Stimulated activated CD4-positive, alpha-beta T cell treated with anti-CD3 and anti-CD28 coated beads, TNF-alpha, amount 100 ng/mL, for 48 hours (primary cell): ENCODE measurements at regions not wholly inside any gene's neighbourhood (a gene's known extent, or its start where the extent isn't known, plus 50 kb on each side); places are given as distances from the start of the nearest gene placed in this dataset.
A peak's percentile ranks its signal among the peaks of the same experiment; 100 is the strongest.
"Not testable (repeated sequence)": the region's sequence is repeated elsewhere in the genome, so short reads cannot be mapped to it uniquely, and the experiment has no call there.

Experiments
- DNase-seq, 3 donors: peaks; one replicate each; pipeline ENCODE4 v3.0.0-alpha.2; 2020; ENCODE audit warnings: low read depth in 3 of 3

DNA sequence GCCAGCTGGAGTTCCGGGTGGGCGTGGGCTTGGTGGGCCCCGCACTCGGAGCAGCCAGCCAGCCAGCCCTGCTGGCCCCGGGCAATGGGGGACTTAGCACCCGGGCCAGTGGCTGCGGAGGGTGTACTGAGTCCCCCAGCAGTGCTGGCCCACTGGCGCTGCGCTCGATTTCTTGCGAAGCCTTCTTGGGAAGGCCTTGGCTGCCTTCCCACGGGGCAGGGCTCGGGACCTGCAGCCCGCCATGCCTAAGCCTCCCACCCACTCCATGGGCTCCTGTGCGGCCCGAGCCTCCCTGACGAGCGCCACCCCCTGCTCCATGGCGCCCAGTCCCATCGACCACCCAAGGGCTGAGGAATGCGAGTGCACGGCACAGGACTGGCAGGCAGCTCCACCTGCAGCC is 321.6 kb downstream of the SH2D4B start:
- not testable (repeated sequence) for DNase-seq

- DNase-seq, result no peak
Observed at GRCh38 chr10:80860719-80861118, 323.0 kb downstream of the SH2D4B start.

DNA sequence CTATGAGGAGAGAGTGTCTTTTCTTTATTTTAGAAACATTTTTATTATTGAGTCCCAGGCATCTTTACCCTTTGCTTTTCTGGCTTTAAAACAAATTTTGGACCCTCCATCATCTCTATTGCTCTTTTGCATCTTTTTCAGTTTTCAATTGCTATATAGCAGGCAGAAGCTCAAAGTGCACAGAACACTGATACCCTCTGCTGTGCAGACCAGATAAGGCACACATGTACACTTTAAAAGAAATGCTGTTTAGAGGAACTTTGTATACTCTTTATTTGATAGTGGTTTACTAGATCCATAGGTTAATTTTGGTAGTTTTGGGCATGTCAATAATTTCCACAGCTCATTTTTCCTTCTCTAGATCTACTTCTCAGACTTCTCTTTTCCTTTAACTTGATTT is 324.2 kb downstream of the SH2D4B start:
- DNase-seq, result no peak

- DNase-seq, result no peak
Observed at GRCh38 chr10:80870282-80870681, 332.6 kb downstream of the SH2D4B start.

DNA sequence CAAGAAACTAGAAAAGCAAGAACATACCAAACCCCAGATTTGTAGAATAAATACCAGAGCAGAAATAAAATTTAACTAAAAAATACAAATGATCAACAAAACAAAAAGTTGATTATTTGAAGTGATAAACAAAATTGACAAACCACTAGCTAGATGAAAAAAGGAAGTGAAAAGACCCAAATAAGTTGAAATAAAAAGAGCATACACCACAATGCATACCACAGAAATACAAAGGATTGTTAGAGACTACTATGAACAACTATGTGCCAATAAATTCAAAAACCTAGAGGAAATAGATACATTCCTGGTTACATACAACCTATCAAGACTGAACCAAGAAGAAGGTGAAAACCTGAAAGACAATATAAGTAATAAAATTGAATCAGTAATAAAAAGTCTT is 333.4 kb downstream of the SH2D4B start:
- no peak for DNase-seq

- DNase-seq, result no peak
Observed at GRCh38 chr10:80878330-80878729, 340.6 kb downstream of the SH2D4B start.

DNA sequence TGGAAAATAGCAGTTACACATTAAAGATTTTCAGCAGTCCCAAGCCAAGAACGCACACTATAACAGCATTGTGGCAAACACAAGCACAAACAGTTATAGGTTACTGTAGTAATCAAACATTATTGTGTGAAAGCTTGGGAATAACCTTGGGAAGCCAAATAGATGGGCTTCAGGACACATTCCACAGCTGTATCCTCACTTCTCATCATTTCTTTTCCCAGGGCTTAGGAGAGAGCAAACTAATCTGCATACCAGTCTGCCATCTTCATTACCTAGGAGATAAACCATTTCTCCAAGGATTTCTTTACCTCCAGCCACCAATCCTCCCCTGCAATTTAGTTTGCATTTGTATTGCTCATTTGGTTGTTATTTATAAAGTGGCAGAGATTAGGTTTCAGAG is 352.4 kb downstream of the SH2D4B start:
- DNase-seq, result no peak

GRCh38 chr10:80893256-80893655 is 355.6 kb downstream of the SH2D4B start:
- no peak for DNase-seq

GRCh38 chr10:80894311-80894791 is 356.6 kb downstream of the SH2D4B start:
- no peak for DNase-seq

DNA sequence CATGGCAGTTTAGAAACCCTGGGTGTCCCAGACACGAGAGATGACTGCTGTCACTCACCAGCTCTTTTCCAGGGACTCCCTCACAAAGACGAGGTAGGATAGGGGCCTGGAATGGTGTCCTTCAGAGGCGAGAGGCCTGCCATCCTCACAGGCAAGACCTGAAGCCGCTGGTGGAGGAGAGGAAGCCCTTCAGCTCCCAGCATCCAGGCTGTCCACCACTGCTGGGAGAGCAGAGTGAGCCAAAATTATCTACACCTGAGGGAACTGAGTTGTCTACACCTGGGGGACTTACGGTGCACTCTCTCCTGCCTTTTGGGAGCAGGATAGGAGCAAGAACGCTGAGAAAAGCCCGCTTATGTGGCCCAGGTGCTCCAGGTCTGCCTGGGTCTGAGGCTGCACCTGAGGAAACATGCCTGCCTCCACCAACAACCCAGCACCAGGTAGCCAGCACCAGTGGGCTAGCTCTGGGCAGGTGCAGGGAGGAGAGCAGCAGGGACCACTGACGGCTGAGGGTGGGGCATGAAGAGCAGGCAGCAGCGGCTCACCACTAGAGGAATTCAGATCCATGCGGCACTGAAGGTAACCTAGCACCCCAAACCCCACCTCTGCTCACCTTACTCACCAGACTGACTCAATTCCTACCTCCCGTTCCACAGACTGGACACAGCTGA is 357.2 kb downstream of the SH2D4B start:
- no peak for DNase-seq

DNA sequence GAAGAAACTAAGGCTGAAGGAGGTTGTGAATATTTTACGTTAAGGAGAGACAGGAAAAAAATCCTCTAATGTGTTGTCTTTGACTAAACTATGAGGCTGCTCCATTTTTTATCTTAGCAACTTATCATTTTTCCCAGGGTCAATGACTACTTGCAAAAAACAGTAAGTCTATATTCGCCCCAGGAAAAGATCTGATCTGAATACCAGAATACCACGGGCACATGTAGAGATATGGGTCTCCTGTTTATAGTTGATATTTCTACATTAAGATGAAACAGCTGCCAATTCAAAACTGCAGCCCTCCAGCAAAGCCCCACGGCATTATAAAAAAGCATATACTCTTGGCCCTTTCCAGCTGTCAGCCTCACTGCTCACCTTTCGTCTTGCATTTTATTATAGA is 358.4 kb downstream of the SH2D4B start:
- no peak for DNase-seq

DNA sequence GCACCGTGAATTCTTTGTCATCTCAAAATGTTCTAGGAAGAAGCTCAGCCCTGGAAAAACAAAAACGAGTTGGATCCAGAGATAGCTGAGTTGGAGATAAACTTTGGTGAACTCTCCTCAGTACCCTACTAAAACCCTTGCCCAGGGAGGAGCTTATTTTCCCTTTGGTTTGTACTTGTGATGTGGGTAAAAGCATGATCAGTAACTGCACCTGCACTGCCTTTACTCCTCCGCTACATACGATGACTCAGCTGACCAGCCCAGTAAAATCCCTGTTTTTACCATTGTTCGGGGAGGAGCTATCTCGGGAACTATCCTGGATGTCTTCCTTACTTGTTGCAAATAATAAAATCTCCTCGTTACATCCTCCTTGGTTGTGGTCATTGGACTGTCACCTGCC is 359.3 kb downstream of the SH2D4B start:
- no peak for DNase-seq

GRCh38 chr10:80900661-80901060 is 363.0 kb downstream of the SH2D4B start:
- no peak for DNase-seq

DNA sequence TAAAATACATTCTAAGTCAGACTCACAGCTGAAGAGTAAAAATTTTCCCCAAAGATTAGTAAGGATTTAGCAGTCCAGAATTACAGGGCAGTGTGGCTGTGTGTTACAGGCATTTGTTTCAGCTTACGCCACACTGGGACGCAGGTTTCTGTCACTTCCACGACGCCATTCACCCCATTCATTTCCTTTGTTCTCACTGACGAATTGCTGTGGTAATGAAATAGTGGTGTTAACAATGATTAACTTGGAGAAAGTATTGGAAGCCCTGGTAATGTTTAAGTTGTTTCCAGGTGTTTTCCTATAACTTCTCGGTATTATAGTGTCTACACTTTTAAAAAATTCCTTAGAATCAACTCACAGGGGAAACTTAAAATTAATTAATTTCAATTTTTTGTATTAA is 370.9 kb downstream of the SH2D4B start:
- DNase-seq, result no peak

GRCh38 chr10:80909254-80909653 is 371.6 kb downstream of the SH2D4B start:
- DNase-seq, result no peak

DNA sequence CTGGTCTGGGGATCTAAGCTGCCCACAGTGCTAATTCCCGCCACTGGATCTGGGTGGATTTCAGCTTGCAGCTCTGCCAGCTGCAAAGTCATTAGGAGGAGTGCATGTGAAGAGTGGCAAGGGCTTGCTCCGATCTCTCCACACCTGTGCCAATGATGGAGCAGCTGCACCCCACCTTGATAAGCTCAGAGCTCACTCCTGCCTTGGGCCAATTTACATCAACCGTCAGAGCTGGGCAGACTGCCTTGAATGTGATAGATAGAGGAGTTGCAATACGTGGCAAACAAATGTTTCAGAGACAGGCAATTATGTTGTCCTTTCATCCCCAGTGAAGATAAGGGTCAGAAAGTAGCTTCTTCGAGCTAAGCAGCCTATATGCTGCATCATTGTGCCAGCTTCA is 379.9 kb downstream of the SH2D4B start:
- no peak for DNase-seq

GRCh38 chr10:80921032-80921431 is 383.3 kb downstream of the SH2D4B start:
- DNase-seq, result no peak

- peak in 2 of 3 donors; percentile 3 to 8 for DNase-seq
Observed at GRCh38 chr10:80924063-80924952, 386.6 kb downstream of the SH2D4B start.

DNA sequence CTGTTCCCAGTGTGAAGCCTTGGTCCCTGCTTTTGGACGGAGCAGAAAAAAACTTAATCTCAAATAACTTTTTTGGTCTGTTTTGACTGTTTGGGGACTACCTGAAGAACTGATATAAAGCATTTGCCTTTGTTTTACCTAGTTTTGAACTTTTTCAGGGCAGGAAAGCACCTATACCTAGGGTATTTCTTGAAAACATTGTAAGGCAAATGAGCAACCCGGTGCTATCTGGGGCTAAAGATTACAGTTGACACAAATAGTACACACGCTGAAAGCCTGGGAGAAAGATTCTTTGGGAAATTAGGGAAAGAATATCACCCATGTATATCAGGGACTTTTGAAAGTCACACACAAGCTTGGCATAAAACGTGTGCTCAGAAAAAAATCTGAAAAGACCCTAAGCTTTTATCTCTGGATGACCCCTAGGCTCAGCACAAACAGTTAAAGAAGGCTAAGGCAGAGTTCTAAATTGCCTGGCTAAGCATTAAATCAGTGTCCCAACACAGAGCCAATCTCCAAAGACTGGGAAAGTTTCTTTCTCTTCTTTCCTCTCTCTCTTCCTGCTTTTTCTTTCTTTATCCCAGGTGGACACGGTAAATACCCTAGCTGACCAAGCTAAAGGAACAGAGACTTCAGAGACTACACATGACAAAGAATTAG is 389.8 kb downstream of the SH2D4B start:
- no peak for DNase-seq

DNA sequence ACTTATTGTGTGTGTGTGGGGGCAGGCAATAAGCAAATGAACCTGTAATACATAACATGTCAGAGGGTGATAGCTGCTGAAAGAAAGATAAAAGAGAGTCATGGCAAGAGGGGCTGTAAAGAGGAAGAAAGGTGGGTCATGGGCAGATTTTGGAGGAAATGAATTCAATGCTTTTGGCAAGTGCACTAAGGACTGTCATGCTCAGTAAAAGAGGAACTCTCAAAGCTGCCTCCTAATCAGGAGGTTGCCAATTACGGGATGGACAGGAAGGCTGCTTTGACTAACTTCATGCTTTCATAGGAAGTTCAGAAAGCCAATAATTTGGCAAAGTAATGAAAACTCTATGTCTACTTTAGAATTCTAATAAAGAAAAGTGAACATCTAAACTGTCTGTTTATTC is 401.2 kb downstream of the SH2D4B start:
- no peak for DNase-seq

DNA sequence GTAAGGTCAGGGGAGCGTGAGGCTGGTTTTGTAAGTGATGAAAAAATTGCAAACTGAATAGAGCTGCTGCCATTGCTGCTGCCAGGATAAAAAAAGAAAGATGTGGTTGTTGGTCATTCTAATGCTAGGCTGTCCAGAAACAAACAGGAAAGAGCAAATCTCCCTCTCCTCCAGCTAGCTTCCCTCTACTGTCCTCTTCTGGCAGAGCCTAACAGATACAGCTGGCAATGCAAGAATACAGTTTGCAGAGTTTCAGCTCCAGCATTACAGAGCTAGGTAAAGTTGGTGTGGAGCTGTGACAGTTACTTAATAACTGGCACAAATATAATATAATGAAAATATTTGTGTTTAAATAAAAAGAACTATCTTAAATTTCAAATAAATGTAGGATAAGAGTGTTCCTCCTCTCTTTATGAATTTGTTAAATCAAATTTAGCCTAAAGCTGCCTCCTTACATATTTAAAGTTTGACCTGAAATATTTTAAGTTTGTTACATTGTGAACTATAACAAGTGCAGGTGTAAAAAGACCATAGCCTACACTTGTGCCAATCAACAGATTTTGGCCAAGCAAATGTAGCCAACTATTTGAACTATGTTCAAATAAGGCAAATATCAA is 407.7 kb downstream of the SH2D4B start:
- DNase-seq, result no peak

DNA sequence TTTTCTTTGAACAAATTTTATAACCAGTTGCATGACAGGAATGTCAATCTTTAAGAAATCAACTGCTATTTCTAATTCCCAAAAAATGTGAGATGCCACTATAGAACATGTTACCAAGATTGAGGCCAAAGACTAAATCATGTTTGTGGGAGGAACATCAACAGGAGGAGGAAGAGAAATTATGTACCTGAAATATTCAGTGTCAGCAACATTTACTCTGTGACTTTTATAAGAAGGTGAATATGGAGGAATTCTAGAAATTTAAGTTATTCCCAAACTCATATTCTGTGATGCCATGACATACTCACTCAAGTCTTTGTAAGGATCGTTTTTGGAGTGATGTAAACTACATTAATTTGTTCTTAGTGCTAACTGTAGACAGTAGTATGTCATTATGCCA is 408.4 kb downstream of the SH2D4B start:
- DNase-seq, result no peak
